NCI-H226 (cell line): ENCODE measurements at regions not wholly inside any gene's neighbourhood (a gene's known extent, or its start where the extent isn't known, plus 50 kb on each side); places are given as distances from the start of the nearest gene placed in this dataset.
"Not testable (repeated sequence)": the region's sequence is repeated elsewhere in the genome, so short reads cannot be mapped to it uniquely, and the experiment has no call there.

Source experiments
- DNase-seq: peaks from one replicate; pipeline ENCODE4 v3.0.0-alpha.2; 2015

GRCh38 chr18:14964406-14964805 lies 216.4 kb downstream of the ANKRD30B start:
- no peak for DNase-seq

DNA sequence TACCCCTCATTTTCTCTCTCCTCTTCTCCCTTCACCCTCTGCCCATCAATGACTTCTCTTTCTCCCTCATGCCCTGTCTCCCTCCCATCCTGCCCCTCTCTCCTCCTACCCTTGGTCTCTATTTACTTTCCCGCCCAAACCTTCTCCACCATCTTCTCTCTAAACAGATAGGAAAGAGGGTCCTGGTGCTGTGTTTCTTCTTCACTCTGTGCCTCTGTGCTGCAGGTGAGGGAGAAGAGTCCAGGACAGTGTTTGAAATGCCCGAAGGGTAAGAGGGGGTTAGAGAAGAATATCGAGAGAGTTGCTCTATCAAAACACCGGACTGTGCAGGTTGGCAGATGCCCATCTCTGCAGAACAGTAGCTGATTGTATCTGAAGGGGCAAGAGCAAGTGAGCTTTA lies 217.0 kb downstream of the ANKRD30B start:
- not testable (repeated sequence) for DNase-seq

DNA sequence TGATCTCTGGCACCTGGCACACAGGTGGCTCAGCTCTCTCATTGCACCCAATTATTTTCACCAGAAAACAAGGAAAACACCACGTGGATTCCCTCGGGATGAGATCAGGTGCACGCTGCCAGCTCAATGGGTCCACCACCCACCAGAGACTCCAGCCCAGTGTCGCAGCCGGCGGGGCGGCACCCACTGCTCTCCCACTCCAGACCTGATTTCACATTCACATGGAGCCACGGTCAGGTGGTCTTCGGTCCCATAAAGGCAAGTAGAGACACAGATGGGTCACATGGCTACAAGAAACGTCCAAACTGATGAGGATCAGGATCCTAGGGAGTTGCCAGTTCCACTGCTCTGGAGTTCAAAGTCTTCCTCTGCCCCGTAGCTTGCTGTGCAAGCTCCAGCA lies 217.6 kb downstream of the ANKRD30B start:
- no peak for DNase-seq

- not testable (repeated sequence) for DNase-seq
Observed at GRCh38 chr18:14967246-14967645, 219.3 kb downstream of the ANKRD30B start.

- no peak for DNase-seq
Observed at GRCh38 chr18:14969500-14969899, 221.5 kb downstream of the ANKRD30B start.

DNA sequence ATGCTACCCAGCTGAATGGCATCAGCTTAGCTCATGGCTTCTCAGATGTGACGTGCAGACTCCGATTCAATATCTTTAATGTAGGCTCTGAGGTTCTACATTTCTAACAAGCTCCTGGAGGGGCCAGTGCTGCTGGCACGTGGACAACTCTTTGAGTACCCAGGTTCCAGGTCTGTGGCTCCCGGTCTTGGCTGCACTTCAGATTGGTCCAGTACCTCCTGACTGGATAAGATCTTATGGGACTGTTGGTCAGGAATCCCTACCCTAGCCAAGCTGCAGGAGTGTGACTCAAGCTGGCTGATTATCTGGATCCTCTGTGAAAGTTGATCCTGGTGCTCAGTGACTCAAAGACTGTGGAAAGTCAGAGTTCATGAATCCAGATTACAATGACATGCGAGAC lies 222.1 kb downstream of the ANKRD30B start:
- DNase-seq = peak; percentile 33

GRCh38 chr18:14971461-14972185 lies 223.7 kb downstream of the ANKRD30B start:
- DNase-seq = no peak

GRCh38 chr18:14973421-14973820 lies 225.4 kb downstream of the ANKRD30B start:
- DNase-seq = not testable (repeated sequence)

GRCh38 chr18:14974088-14974487 lies 226.1 kb downstream of the ANKRD30B start:
- DNase-seq = no peak

DNA sequence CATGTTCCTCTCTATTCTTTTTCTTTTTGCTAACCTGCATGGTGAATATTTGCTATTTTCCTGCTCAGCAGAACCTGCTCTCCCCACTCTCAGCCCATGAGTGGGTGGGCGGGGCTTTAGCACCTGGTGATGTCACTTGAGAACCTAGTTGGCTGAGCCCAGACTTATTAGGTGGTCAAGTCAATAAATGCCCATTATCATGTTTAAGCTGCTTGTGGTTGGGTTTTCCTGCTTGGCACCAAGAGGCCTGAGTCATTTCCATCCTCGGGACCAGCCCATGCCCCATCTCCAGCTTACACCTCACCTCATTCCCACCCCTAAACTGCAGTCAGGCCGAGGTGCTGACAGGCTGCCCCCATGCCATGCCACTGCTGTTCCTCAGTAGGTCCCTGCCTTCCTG lies 226.6 kb downstream of the ANKRD30B start:
- peak; percentile 73 for DNase-seq

DNA sequence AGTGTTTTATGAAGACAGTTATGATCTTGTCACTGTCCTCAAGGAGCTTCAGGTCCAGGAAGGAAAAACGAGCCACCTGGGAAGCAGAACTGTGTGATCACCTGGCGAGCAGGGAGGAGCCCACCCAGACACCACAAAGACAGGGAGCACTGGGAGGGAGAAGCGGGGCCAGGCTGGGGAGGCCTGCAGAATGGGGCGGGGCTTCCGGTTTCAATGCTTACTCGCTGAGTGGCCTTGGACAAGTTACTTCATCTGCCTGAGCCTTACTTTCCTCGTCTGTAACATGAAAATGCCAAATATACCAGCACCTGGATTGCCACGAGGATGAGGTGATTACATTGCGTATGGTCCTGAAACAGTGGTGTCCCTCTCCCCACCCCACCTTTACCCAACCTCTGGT lies 227.5 kb downstream of the ANKRD30B start:
- no peak for DNase-seq

DNA sequence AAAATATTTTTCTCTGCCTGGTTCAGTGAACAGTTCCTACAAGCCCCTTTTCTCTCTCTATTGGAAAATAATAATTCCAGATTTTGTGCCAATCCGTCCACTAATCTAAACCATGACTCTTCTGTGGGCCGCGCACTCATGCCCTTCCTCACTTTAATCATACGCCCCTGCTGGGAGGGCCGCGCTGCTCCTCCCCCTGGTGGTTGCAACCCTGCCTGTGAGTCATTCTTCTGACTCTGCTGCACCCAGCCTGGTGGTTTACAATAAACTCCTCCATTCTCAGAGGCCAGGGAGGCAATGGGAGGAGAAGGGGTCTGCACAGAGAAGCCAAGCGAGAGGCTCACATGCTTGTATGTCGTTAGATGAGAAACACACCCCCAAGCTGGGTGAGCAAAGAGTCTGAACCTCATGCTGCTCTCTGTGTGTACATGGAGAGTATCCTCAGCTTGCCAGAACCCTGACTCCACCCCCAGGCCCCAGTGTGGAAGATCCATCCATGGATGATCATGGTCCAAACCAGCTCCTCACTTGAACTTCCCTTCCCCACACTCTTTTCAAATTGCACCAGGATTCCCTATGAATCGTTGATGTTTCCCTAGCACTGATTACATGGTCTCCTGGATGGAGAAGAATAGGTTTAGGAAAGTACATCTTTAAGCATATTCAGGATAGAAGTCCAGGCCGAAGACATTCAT lies 228.9 kb downstream of the ANKRD30B start:
- DNase-seq = peak; percentile 74

GRCh38 chr18:14978191-14978590 lies 230.2 kb downstream of the ANKRD30B start:
- DNase-seq = no peak

DNA sequence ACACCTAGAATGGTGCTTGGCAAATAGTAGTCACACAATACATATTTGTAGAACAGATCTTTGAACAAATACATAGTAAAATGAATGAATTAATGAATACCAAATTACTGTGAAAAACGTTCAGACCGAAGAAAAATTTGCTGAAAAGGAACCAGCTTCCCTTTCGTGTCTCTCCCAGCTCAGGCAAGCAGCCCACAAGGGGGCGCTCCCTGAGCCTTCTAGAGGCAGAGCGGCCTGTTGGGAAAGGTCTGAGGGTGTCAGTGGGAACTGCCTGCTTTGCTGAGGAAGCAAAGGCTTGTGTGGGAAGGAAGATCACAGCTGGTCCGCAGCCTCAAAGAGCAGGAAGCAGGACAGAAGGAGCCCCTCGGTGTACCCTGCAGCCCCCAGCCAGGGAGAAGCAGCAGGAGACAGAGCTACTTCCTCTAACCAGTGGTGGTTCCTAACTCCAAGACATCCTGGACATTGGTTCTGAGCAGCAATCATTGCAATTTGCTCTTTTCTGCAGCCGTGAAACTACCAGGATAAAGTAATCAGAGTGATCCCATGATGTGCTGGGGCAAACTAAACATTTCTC lies 231.1 kb downstream of the ANKRD30B start:
- DNase-seq = peak; percentile 35

GRCh38 chr18:14979875-14980274 lies 231.9 kb downstream of the ANKRD30B start:
- DNase-seq = no peak

- DNase-seq = not testable (repeated sequence)
Observed at GRCh38 chr18:14984531-14984930, 236.6 kb downstream of the ANKRD30B start.

GRCh38 chr18:14985291-14986013 lies 237.5 kb downstream of the ANKRD30B start:
- DNase-seq = peak; percentile 36

DNA sequence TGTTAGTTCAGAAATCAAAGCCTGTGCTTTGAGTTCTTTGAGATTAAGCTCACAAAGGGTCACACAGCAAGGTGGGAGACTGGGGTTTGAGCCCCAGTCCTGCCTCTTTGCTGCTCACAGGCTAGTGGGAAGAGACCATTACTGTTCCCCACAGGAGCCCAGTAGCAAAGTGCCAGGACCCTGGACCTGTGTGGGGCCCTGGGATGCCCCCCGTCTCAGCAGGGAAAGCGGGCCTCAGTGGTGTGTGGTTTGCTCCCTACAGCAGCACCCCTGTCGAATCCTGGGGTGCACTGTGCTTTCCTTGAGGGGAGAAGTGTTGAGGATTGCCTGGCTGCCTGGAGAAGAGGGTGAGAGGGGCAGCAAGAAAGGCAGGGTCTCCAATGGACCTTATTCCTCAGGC lies 239.4 kb downstream of the ANKRD30B start:
- DNase-seq = not testable (repeated sequence)

DNA sequence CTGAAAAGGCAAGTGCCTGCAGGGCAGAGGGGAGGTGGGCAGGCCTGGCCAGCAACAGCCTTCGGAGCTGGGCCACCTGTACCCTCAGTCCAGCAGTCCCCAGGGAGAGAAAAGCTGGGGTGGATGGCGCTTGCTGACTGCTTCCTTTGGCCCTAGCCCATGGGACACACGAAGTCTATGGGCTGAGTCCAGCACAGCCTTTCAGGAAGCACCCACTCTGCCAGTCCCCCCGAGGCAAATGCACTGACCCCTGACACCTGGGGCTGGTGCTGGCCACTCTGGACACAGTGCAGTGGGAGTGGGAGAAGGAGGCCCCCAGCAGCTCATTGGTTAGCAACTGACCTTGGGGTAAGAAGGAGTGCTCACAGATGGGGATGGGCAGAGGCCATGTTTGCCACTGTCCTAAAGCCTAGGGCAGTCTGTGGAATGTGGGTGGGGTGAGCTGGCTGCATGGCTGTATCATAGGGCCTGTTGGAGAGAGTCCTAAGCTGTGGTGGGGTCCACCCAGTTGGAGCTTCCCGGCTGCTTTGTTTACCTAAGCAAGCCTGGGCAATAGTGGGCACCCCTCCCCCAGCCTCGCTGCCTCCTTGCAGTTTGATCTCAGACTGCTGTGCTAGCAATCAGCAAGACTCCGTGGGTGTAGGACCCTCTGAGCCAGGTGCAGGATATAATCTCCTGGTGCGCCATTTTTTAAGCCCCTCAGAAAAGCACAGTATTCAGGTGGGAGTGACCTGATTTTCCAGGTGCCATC lies 240.2 kb downstream of the ANKRD30B start:
- DNase-seq = not testable (repeated sequence)

DNA sequence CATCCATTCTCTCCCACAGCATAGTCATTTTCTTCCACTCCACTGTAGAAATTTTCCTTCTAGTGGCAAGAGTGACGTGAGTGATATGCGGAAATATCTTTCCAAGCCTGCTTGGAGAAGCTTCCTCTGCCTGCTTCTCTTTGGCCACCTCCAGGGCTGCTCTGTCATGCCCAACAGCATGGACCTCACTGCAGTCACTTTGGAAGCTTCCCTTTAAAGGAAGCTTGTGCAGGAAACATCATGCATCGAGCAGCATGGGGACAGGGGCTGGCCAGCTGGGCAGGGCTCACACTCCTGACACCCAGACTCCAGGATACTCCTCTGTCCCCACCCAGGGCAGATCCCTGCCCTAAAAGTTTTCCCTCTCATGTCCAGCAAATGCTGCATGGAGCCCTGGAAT lies 241.6 kb downstream of the ANKRD30B start:
- DNase-seq = not testable (repeated sequence)

GRCh38 chr18:14991934-14992445 lies 244.0 kb downstream of the ANKRD30B start:
- DNase-seq = not testable (repeated sequence)

DNA sequence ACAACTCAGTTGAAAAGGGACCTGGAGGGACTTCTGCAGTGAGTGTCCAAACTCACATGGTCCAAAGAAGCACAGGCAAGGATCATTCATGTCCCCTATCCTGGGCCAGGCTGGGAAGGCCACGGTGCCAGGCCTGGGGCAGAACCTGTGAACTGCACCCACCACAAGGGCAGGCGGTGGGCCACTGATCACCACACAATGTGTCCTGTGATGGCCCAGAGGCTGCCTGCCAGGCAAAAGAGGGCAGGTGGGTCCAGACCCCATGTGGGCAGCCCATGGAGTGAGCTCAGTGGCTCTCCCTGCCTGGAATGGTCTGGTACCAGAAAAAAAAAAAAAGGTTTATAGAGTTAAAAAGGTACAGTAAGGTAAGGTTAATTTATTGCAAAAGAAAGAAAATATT lies 244.8 kb downstream of the ANKRD30B start:
- not testable (repeated sequence) for DNase-seq
